NCI-H82 treated with DMSO at 0.1 percent for 48 hours (cell line): ENCODE measurements at regions not wholly inside any gene's neighbourhood (a gene's known extent, or its start where the extent isn't known, plus 50 kb on each side); places are given as distances from the start of the nearest gene placed in this dataset.

ENCODE experiments used
- DNase-seq: peaks from one replicate; lab custom pipeline; 2025; ENCODE audit not compliant: unreplicated experiment; lab: John Stamatoyannopoulos, UW

- no peak for DNase-seq
Measured at GRCh38 chr6:90874931-90875330, 288.1 kb upstream of the MAP3K7 start.

- DNase-seq = no peak
Measured at GRCh38 chr6:90872981-90873380, 286.1 kb upstream of the MAP3K7 start.

GRCh38 chr6:90870561-90870960 lies 283.7 kb upstream of the MAP3K7 start:
- no peak for DNase-seq

- no peak for DNase-seq
Measured at GRCh38 chr6:90868656-90869055, 281.8 kb upstream of the MAP3K7 start.

GRCh38 chr6:90868256-90868655 lies 281.4 kb upstream of the MAP3K7 start:
- no peak for DNase-seq

- DNase-seq = no peak
Measured at GRCh38 chr6:90865513-90865912, 278.6 kb upstream of the MAP3K7 start.

- DNase-seq = no peak
Measured at GRCh38 chr6:90863043-90863442, 276.2 kb upstream of the MAP3K7 start.

GRCh38 chr6:90860822-90861601 lies 274.1 kb upstream of the MAP3K7 start:
- no peak for DNase-seq

- no peak for DNase-seq
Measured at GRCh38 chr6:90859612-90860011, 272.7 kb upstream of the MAP3K7 start.

GRCh38 chr6:90859056-90859455 lies 272.2 kb upstream of the MAP3K7 start:
- no peak for DNase-seq

- no peak for DNase-seq
Measured at GRCh38 chr6:90849686-90850085, 262.8 kb upstream of the MAP3K7 start.

- DNase-seq = no peak
Measured at GRCh38 chr6:90846824-90847223, 260.0 kb upstream of the MAP3K7 start.

GRCh38 chr6:90835596-90836212 lies 248.8 kb upstream of the MAP3K7 start:
- no peak for DNase-seq

GRCh38 chr6:90829311-90829710 lies 242.4 kb upstream of the MAP3K7 start:
- DNase-seq = no peak

- no peak for DNase-seq
Measured at GRCh38 chr6:90820436-90820835, 233.6 kb upstream of the MAP3K7 start.

- no peak for DNase-seq
Measured at GRCh38 chr6:90819483-90819882, 232.6 kb upstream of the MAP3K7 start.

GRCh38 chr6:90818163-90818562 lies 231.3 kb upstream of the MAP3K7 start:
- DNase-seq = no peak

GRCh38 chr6:90816764-90817163 lies 229.9 kb upstream of the MAP3K7 start:
- DNase-seq = no peak

GRCh38 chr6:90811596-90812226 lies 224.8 kb upstream of the MAP3K7 start:
- no peak for DNase-seq

- no peak for DNase-seq
Measured at GRCh38 chr6:90809035-90809434, 222.2 kb upstream of the MAP3K7 start.

- no peak for DNase-seq
Measured at GRCh38 chr6:90807791-90808701, 221.2 kb upstream of the MAP3K7 start.
